HEK293T (cell line): ENCODE measurements at regions not wholly inside any gene's neighbourhood (a gene's known extent, or its start where the extent isn't known, plus 50 kb on each side); places are given as distances from the start of the nearest gene placed in this dataset.

Experiments
- ARNT ChIP-seq: fragments of 450-650 bp; IDR thresholded peaks from 2 replicates; pipeline ENCODE4 v1.6.1; 2017; ENCODE audit warnings: mild to moderate bottlenecking
- BHLHE40 ChIP-seq: fragments of 450-650 bp; IDR thresholded peaks from 2 replicates; pipeline ENCODE4 v1.6.1; 2016; ENCODE audit warnings: mild to moderate bottlenecking, moderate library complexity, borderline replicate concordance
- CTBP1 ChIP-seq: fragments of 450-650 bp; IDR thresholded peaks from 2 replicates; pipeline ENCODE4 v1.6.1; 2016; ENCODE audit warnings: borderline replicate concordance
- ELF4 ChIP-seq: fragments of 450-650 bp; IDR thresholded peaks from 2 replicates; pipeline ENCODE4 v1.6.1; 2017; ENCODE audit warnings: antibody characterized with exemption
- FOXA1 ChIP-seq: fragments of 450-650 bp; IDR thresholded peaks from 2 replicates; pipeline ENCODE4 v1.6.1; 2016; ENCODE audit warnings: mild to moderate bottlenecking
- FOXK2 ChIP-seq: fragments of 450-650 bp; IDR thresholded peaks from 2 replicates; pipeline ENCODE4 v1.6.1; 2016; ENCODE audit warnings: mild to moderate bottlenecking
- FOXM1 ChIP-seq: fragments of 450-650 bp; IDR thresholded peaks from 2 replicates; pipeline ENCODE4 v1.6.1; 2017; ENCODE audit warnings: mild to moderate bottlenecking, borderline replicate concordance
- HDGF ChIP-seq: fragments of 450-650 bp; IDR thresholded peaks from 2 replicates; pipeline ENCODE4 v1.6.1; 2017; ENCODE audit warnings: antibody characterized with exemption, borderline replicate concordance
- SP1 ChIP-seq: fragments of 450-650 bp; IDR thresholded peaks from 2 replicates; pipeline ENCODE4 v1.6.1; 2017
- SUZ12 ChIP-seq: fragments of 450-650 bp; IDR thresholded peaks from 2 replicates; pipeline ENCODE4 v1.6.1; 2016; ENCODE audit warnings: mild to moderate bottlenecking

DNA sequence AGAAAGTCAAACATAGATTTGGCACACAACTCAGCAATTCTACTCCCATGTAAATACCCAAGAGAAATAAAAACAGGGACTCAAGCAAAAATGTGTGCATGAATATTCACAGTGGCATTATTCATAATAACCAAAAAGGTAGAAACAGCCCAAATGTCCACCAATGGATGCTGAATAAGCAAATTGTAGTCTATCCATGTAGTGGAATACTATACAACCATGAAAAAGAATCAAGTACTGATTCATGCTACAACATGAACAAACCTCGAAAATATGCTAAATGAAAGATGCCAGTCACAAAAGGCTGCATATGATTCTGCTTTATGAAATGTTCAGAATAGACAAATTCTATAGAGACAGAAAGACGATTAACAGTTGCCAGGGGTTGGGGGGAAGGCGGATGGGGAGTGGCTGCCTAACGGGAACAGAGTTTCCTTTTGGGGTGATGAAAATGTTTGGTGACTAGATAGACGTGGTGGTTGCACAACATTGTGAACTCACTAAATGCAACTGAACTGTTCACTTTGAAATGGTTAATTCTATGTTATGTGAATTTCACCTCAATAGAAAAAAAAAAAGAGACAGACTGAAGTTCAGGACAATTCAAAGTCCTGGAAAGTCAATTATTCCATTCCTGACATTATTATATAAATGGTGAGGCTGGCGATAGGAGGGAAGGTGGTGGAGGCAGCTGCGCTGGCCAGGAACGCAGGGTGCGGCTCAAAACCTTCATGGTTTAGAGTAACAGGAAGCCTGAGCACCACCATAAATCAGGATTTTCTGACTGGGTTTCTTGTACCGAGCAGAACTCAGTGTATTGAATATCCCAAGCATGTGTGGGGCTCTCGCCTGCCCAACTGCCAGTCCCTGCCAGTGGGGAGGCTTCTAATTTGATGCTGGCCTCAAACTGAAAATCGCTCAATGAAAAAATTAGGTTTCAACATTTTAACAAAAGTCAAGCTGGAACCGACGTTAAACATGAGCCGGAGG, 300.9 kb downstream of the C16orf95 start:
- TF ChIP-seq FOXK2 (no peak), FOXM1 (no peak), SP1 (no peak), FOXA1 (no peak), ELF4 (no peak), CTBP1 (no peak), BHLHE40 (no peak), SUZ12 (no peak), ARNT (no peak), HDGF (no peak)
